Liver (tissue), 3 donors: ENCODE measurements at regions not wholly inside any gene's neighbourhood (a gene's known extent, or its start where the extent isn't known, plus 50 kb on each side); places are given as distances from the start of the nearest gene placed in this dataset.
"Not testable (repeated sequence)": the region's sequence is repeated elsewhere in the genome, so short reads cannot be mapped to it uniquely, and the experiment has no call there.

Experiments used
- FOXA1 ChIP-seq: IDR thresholded peaks from 2 replicates; pipeline ENCODE4 v1.6.1; 2016; ENCODE audit warnings: antibody characterized with exemption
- FOXA2 ChIP-seq: IDR thresholded peaks from 2 replicates; pipeline ENCODE4 v1.6.1; 2016; ENCODE audit warnings: antibody characterized with exemption
- GABPA ChIP-seq, 2 donors: IDR thresholded peaks in 1 of 2; conservative IDR thresholded peaks in 1 of 2; 2 replicates each; pipeline ENCODE4 v1.6.1; 2016; ENCODE audit warnings: antibody characterized with exemption in 2 of 2, mild to moderate bottlenecking in 1 of 2, moderate library complexity in 1 of 2
- HNF4A ChIP-seq, 2 donors: conservative IDR thresholded peaks; 2 replicates each; pipeline ENCODE4 v1.6.1; 2016; ENCODE audit warnings: antibody characterized with exemption in 2 of 2, mild to moderate bottlenecking in 2 of 2
- JUND ChIP-seq, 2 donors: IDR thresholded peaks; 2 replicates each; pipeline ENCODE4 v1.6.1; 2016; ENCODE audit warnings: antibody characterized with exemption in 2 of 2
- RAD21 ChIP-seq, 2 donors: IDR thresholded peaks; 2 replicates each; pipeline ENCODE4 v1.6.1; 2016; ENCODE audit warnings: antibody characterized with exemption in 2 of 2, mild to moderate bottlenecking in 2 of 2
- TAF1 ChIP-seq: conservative IDR thresholded peaks from 2 replicates; pipeline ENCODE4 v1.6.1; 2016; ENCODE audit warnings: antibody characterized with exemption, mild to moderate bottlenecking
- TF ChIP-seq, protein P1 (sequence below): fragments of 150-350 bp; IDR thresholded peaks from 2 replicates; pipeline ENCODE4 v1.5.1; 2017; ENCODE audit warnings: improper control_type of control experiment, low read depth, low read length; ENCODE audit not compliant: missing input control
- TF ChIP-seq, protein P2 (sequence below): IDR thresholded peaks from 2 replicates; pipeline ENCODE4 v1.6.1; 2016; ENCODE audit warnings: antibody characterized with exemption
- TF ChIP-seq, protein P3 (sequence below): IDR thresholded peaks from 2 replicates; pipeline ENCODE4 v1.6.1; 2016; ENCODE audit warnings: antibody characterized with exemption
- TF ChIP-seq, protein P4 (sequence below): IDR thresholded peaks from 2 replicates; pipeline ENCODE4 v1.6.1; 2016; ENCODE audit warnings: antibody characterized with exemption
- TF ChIP-seq, protein P5 (sequence below): IDR thresholded peaks from 2 replicates; pipeline ENCODE4 v1.6.1; 2016; ENCODE audit warnings: antibody characterized with exemption, mild to moderate bottlenecking
- donor health status: healthy.
- donor health status: healthy.

DNA sequence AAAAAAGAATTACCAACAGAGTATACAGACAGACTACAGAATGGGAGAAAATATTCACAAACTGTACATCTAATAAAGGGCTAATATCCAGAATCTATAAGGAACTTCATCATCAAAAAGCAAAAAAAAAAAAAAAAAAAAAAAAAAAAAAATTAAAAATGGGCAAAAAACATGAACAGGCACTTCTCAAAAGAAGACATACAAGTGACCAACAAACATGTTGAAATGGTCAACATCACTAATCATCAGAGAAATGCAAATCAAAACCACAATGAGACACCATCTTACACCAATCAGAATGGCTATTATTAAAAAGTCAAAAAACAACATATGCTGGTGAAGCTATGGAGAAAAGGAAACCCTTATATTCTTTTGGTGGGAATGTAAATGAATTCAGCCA, 952.8 kb downstream of the LRRIQ3 start:
- not testable (repeated sequence) for TF ChIP-seq FOXA1; HNF4A (conservative IDR thresholded peaks at IDR 0.05); JUND (IDR thresholded peaks at IDR 0.05); FOXA2; RAD21 (IDR thresholded peaks at IDR 0.05); GABPA (IDR thresholded peaks at IDR 0.05 in 1 of 2, conservative IDR thresholded peaks at IDR 0.05 in 1 of 2); TAF1
- TF ChIP-seq, protein P1, sequence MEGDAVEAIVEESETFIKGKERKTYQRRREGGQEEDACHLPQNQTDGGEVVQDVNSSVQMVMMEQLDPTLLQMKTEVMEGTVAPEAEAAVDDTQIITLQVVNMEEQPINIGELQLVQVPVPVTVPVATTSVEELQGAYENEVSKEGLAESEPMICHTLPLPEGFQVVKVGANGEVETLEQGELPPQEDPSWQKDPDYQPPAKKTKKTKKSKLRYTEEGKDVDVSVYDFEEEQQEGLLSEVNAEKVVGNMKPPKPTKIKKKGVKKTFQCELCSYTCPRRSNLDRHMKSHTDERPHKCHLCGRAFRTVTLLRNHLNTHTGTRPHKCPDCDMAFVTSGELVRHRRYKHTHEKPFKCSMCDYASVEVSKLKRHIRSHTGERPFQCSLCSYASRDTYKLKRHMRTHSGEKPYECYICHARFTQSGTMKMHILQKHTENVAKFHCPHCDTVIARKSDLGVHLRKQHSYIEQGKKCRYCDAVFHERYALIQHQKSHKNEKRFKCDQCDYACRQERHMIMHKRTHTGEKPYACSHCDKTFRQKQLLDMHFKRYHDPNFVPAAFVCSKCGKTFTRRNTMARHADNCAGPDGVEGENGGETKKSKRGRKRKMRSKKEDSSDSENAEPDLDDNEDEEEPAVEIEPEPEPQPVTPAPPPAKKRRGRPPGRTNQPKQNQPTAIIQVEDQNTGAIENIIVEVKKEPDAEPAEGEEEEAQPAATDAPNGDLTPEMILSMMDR, result not testable (repeated sequence)
- TF ChIP-seq, protein P2, sequence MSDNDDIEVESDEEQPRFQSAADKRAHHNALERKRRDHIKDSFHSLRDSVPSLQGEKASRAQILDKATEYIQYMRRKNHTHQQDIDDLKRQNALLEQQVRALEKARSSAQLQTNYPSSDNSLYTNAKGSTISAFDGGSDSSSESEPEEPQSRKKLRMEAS, result not testable (repeated sequence)
- TF ChIP-seq, protein P3, sequence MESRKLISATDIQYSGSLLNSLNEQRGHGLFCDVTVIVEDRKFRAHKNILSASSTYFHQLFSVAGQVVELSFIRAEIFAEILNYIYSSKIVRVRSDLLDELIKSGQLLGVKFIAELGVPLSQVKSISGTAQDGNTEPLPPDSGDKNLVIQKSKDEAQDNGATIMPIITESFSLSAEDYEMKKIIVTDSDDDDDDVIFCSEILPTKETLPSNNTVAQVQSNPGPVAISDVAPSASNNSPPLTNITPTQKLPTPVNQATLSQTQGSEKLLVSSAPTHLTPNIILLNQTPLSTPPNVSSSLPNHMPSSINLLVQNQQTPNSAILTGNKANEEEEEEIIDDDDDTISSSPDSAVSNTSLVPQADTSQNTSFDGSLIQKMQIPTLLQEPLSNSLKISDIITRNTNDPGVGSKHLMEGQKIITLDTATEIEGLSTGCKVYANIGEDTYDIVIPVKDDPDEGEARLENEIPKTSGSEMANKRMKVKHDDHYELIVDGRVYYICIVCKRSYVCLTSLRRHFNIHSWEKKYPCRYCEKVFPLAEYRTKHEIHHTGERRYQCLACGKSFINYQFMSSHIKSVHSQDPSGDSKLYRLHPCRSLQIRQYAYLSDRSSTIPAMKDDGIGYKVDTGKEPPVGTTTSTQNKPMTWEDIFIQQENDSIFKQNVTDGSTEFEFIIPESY, result not testable (repeated sequence)
- TF ChIP-seq, protein P4, sequence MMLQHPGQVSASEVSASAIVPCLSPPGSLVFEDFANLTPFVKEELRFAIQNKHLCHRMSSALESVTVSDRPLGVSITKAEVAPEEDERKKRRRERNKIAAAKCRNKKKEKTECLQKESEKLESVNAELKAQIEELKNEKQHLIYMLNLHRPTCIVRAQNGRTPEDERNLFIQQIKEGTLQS, result not testable (repeated sequence)
- TF ChIP-seq, protein P5, sequence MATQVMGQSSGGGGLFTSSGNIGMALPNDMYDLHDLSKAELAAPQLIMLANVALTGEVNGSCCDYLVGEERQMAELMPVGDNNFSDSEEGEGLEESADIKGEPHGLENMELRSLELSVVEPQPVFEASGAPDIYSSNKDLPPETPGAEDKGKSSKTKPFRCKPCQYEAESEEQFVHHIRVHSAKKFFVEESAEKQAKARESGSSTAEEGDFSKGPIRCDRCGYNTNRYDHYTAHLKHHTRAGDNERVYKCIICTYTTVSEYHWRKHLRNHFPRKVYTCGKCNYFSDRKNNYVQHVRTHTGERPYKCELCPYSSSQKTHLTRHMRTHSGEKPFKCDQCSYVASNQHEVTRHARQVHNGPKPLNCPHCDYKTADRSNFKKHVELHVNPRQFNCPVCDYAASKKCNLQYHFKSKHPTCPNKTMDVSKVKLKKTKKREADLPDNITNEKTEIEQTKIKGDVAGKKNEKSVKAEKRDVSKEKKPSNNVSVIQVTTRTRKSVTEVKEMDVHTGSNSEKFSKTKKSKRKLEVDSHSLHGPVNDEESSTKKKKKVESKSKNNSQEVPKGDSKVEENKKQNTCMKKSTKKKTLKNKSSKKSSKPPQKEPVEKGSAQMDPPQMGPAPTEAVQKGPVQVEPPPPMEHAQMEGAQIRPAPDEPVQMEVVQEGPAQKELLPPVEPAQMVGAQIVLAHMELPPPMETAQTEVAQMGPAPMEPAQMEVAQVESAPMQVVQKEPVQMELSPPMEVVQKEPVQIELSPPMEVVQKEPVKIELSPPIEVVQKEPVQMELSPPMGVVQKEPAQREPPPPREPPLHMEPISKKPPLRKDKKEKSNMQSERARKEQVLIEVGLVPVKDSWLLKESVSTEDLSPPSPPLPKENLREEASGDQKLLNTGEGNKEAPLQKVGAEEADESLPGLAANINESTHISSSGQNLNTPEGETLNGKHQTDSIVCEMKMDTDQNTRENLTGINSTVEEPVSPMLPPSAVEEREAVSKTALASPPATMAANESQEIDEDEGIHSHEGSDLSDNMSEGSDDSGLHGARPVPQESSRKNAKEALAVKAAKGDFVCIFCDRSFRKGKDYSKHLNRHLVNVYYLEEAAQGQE, result not testable (repeated sequence)
